ENCODE measurements at regions not wholly inside any gene's neighbourhood (a gene's known extent, or its start where the extent isn't known, plus 50 kb on each side); places are given as distances from the start of the nearest gene placed in this dataset.
A peak's percentile ranks its signal among the peaks of the same experiment; 100 is the strongest.

DNA sequence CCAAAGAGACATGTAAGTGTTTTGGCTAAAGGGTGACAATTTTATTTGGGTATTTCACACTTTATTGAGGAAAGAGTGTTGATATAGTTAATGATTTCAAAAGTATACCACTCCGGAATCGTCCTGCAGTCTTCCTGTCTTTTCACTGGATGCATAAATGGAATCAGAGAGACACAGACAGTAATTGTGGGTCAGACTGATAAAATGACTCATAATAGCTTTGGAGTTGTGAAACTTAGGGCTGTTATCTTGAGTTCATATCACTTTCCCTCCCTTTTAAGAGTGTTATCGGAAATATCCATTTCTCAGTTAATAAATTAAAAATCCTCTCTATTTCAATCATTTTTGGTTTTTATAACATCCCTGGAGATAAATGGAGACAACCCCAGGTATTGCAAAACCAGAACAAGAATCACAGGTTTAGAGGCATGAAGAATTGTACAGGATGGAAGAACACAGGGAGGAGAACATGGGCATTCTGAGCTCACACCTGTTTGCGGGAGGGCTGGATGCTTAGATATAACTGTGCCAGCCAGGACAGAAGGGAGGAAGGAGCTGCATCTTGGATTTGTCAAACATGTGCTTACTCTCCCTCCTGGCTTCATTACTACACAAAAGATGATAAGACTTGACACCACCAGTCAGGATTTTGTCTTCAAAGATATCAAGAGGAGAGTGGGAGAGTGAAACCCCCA, 185.4 kb downstream of the LMO4 start:
- TF ChIP-seq, protein P1, sequence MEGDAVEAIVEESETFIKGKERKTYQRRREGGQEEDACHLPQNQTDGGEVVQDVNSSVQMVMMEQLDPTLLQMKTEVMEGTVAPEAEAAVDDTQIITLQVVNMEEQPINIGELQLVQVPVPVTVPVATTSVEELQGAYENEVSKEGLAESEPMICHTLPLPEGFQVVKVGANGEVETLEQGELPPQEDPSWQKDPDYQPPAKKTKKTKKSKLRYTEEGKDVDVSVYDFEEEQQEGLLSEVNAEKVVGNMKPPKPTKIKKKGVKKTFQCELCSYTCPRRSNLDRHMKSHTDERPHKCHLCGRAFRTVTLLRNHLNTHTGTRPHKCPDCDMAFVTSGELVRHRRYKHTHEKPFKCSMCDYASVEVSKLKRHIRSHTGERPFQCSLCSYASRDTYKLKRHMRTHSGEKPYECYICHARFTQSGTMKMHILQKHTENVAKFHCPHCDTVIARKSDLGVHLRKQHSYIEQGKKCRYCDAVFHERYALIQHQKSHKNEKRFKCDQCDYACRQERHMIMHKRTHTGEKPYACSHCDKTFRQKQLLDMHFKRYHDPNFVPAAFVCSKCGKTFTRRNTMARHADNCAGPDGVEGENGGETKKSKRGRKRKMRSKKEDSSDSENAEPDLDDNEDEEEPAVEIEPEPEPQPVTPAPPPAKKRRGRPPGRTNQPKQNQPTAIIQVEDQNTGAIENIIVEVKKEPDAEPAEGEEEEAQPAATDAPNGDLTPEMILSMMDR (IDR thresholded peaks at IDR 0.05; ENCODE audit: insufficient read depth, low read depth, low read length, missing control alignments): no peak
- no peak for DNase-seq (ENCODE audit: low read depth)
- no peak overlapping the region for H3K4me3 ChIP-seq (ENCODE audit: low read depth, low read length)

DNA sequence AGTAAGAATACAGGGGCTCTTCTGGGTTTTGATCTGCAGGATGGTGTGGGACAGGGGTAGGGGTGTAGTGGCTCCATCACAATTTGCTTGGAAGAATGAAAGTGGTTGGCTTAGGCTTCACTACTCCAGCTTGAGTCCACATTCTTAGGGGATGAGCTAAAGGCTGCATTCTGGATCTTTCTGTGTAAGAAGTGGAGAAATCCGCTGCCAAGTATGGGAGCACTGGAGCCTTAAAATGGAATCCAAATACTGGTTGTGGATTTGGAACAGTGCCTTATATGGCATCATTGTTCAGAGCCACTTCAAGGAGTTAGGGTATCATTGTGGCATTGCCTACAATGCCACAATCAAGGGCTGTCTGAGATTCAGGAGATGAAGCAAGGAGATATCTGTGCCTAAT, 187.1 kb downstream of the LMO4 start:
- no peak overlapping the region for H3K4me3 ChIP-seq (ENCODE audit: low read depth, low read length)
- TF ChIP-seq, protein P1 (IDR thresholded peaks at IDR 0.05; ENCODE audit: insufficient read depth, low read depth, low read length, missing control alignments): no peak
- no peak for DNase-seq (ENCODE audit: low read depth)

- no peak for DNase-seq (ENCODE audit: low read depth)
- H3K4me3 ChIP-seq (ENCODE audit: low read depth, low read length): no peak overlapping the region
- TF ChIP-seq, protein P1 (IDR thresholded peaks at IDR 0.05; ENCODE audit: insufficient read depth, low read depth, low read length, missing control alignments): no peak
Measured at GRCh38 chr1:87518794-87519193, 190.1 kb downstream of the LMO4 start.

DNA sequence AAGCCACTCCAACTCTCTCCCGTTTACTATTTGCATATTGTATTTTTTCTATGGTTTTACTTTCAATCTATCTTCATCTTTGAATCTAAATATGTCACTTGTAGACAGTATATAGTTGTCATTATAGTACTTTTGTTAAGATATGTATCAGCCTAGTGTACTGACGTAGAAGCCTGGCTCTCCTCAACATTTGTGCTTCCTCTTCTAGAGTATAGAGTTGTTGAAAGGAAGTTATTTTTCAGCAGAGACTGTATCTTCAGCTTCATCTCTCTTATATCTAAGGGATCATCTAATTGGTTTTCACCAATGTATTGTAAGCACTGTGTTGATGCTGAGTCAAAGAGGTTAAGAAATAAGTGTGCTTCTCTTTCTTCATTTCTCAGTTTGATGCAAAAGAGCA, 192.8 kb downstream of the LMO4 start:
- TF ChIP-seq, protein P1 (IDR thresholded peaks at IDR 0.05; ENCODE audit: insufficient read depth, low read depth, low read length, missing control alignments): no peak
- H3K4me3 ChIP-seq (ENCODE audit: low read depth, low read length): no peak overlapping the region
- DNase-seq (ENCODE audit: low read depth): no peak

DNA sequence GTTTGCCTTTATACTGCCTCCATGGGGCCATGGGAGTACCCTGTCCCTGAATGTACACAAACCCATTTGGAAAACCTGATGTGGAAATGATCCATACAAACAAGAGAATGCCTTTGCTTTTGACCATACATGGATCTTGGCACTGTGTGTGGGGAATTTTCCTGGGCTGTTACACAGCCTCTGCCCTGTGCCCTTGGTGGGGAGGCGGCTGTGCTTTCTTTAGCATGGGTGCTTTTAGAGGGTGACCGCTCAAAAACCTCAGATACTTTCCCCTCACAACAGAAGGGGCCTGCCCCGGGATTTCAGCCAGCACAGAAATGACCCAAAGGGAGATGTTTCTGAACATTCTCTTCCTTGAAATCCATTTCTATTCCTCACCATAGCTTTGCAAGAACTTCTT, 194.8 kb downstream of the LMO4 start:
- H3K4me3 ChIP-seq (ENCODE audit: low read depth, low read length): no peak overlapping the region
- TF ChIP-seq, protein P1 (IDR thresholded peaks at IDR 0.05; ENCODE audit: insufficient read depth, low read depth, low read length, missing control alignments): no peak
- DNase-seq (ENCODE audit: low read depth): peak; percentile 3

GRCh38 chr1:87524021-87524754, 195.5 kb downstream of the LMO4 start:
- no peak overlapping the region for H3K4me3 ChIP-seq (ENCODE audit: low read depth, low read length)
- TF ChIP-seq, protein P1 (IDR thresholded peaks at IDR 0.05; ENCODE audit: insufficient read depth, low read depth, low read length, missing control alignments): no peak
- DNase-seq (ENCODE audit: low read depth): no peak
